GM19025 (cell line): ENCODE measurements at regions not wholly inside any gene's neighbourhood (a gene's known extent, or its start where the extent isn't known, plus 50 kb on each side); places are given as distances from the start of the nearest gene placed in this dataset.

Source experiments
- ATAC-seq: cut with Tn5 transposase; IDR thresholded peaks from one replicate; pipeline ENCODE4 v1.9.1; 2021; ENCODE audit warnings: mild to moderate bottlenecking, low read depth, moderate library complexity; ENCODE audit not compliant: unreplicated experiment

DNA sequence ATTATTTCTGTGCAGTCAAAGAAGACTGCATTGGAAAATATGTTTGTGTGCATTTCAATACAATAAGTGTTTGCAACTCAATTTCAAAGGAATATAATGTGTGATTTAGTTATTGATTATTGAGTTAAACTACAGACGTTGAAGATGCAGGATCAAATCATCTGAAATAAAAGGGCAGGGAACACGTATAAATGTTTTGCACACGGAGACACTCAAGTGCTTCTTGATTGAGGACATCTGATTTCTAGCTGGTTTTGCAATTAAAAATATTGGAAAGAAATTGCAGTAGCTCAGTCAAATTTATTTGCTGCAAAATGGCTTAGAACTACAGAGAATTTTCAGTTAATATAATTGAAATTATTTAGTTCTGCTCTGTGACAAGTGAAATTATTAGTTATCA is 412.7 kb downstream of the UTRN start:
- ATAC-seq: no peak

GRCh38 chr6:144702781-144703180 is 417.6 kb downstream of the UTRN start:
- no peak for ATAC-seq

DNA sequence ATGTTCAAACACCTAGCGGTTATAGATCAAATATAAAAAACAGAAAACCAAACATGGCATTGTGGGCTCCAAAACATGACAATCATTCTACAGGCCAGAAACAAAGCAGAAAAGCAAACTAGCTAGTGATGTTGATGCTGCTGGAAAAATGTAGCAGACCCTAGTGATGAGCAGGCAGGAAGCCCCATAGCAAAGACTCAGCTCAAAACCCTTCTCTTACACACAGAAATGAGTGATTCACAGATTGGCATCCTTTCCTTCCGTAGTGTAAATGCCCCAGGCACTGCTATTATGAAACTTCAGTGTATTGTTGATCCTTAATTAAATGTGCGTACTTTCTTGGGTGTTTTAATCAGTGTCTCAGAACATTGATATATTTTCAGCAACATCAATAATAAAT is 425.1 kb downstream of the UTRN start:
- ATAC-seq: no peak

DNA sequence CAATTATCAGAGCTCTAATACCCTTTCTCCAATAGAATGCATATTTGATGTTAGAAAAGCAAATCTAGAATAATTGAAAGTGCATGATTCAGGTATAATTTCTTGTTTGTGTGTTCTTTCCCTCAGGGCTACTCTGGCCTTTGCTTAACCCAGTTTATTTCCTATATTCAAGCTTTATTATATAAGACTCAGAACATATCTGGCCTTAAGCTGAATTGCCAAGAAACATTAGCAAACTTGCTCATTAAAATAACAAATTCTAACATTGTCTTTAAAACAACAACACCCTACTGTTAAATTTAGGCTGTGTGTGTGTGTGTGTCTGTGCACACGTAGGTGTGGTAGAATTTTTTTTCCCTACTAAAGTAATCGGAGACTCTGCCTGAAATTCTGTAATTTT is 426.5 kb downstream of the UTRN start:
- ATAC-seq: no peak

- no peak for ATAC-seq
Measured at GRCh38 chr6:144712541-144712940, 427.4 kb downstream of the UTRN start.

GRCh38 chr6:144714021-144714712 is 429.0 kb downstream of the UTRN start:
- no peak for ATAC-seq

DNA sequence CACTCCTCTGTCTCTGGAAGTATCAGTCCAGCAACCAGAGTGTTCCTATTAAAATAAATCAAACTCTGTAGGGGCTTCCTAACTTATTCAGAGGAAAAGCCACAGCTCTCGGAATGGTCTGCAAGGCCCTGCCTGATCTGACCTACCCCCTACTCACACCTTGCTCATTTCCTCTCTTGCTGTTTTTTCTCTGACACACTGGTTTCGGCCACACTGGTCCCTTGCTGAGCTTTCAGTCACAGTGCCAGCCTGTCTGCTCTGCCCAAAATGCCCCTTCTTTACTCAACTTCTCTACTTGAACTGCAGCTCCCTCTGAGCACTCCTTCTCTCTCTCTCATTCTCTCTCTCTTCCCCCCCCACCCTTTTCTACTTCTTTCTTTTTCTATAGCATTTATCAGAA is 430.2 kb downstream of the UTRN start:
- no peak for ATAC-seq

- ATAC-seq: no peak
Measured at GRCh38 chr6:144718431-144718830, 433.3 kb downstream of the UTRN start.

DNA sequence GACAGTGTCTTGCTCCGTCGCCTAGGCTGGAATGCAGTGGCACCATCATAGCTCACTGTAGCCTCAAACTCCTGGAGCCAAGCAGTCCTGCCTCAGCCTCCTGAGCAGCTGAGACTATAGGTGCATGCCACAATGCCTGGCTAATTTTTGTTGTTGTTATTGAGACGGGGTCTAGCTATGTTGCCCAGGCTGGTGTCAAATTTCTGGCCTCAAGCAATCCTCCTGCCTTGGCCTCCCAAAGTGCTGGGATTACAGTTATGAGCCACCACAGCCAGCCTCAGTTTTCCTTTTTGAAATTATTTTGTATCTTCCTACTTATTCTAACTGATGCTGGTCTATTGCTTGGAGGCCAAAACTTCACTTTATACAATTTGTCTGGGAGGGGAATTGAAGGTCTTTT is 436.1 kb downstream of the UTRN start:
- no peak for ATAC-seq

DNA sequence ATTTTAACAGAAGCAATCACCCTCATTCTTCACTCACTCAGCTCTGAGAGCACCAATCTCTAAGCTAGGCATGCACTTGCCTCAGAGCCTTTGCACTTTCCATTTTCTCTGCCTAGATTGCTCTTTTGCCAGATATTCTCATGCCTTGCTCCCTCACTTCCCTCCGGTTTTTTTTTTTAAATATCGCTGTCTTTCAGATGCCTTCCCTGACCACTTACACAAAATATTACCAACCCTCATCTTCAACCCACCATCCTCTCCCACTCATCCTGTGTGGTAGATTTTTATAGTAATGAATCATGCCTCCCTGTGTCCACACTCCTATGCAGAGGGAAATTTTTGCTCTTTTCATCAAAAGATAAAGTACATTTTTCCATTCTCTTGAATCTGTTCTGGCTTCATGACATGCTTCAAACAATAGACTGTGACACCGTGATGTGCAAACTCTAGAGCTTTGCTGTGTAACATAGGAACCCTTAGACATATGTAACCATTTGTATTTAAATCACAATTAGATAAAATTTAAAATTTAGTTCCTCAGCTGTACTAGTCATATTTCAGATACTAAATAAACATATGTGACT is 437.1 kb downstream of the UTRN start:
- ATAC-seq: no peak

DNA sequence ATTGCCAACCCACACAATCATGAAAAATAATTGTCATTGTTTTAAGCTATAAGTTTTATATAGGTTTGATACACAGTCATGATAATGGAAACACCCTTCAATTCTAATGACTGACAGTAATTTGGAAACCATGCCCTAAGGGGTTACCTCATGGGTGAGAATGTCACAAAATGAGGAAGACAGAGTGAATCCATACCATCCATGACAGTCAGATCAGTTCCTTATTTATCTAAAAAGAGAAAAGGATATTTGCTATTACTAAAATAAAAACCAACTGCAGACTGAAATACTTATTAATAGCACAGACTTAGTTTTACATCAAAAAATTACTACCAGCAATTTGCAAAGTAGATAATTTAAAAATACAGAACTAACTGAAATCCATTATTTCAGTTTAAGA is 437.8 kb downstream of the UTRN start:
- no peak for ATAC-seq

- no peak for ATAC-seq
Measured at GRCh38 chr6:144723431-144723830, 438.3 kb downstream of the UTRN start.

GRCh38 chr6:144724818-144725217 is 439.7 kb downstream of the UTRN start:
- ATAC-seq: no peak

- ATAC-seq: peak; percentile 51
Measured at GRCh38 chr6:144725736-144726522, 440.8 kb downstream of the UTRN start.

DNA sequence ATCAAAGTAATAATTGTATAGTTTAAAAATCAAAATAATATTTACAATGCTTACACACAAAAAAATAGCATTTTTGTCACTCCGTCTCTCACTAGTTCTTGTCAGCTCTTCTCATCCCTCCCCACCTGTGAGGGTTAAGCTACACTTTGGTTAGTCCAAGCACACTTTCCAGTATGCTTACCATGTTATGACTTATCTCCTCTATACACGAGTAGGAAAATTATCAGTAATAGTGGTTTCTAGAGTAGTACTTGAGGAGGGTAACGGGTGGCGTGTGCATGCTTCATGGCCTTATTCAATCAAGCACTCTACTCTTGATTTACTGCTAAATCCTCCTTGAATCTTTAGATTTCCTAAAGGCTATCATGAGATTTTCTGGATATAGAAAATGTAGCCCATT is 443.7 kb downstream of the UTRN start:
- no peak for ATAC-seq

GRCh38 chr6:144729502-144729901 is 444.4 kb downstream of the UTRN start:
- no peak for ATAC-seq

DNA sequence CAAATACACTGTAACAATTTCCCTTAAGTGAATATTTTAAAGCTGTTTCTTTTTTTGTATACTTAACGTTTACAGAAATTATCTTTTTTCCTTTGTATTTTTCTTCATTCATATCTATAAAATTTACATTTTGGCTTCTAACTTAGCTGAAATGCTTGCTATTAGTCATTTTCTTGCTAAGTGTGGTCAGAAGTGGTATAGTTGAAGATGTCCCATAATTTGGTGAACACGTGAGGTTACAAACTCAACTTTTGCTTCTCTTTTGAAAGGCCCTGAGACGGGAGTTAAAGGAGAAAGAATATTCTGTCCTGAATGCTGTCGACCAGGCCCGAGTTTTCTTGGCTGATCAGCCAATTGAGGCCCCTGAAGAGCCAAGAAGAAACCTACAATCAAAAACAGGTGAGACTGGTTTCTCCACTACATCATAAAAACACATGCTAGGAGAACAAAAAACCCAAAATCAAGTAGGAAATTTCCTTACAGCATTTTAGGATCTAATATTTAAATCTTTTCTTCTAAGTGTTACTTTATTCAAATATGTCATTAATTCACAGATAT is 445.0 kb downstream of the UTRN start:
- peak; percentile 36 for ATAC-seq

DNA sequence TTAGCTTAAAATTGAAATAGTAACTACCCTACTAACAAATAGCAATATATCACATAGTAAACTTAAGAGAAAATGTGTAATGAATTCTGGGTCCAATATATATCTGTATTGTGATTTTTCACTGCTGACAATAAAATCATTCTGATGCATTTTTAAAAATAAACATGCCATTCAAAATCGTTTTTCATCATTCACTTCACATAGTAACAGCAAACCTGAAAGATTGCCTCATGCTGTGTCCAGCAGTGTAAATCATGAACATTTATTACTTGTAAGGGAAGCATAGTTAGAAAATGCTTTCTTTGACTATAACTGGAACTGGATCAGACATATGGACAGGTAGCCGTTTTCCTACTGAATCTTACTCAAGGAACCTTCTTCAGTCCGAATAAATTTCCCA is 446.1 kb downstream of the UTRN start:
- no peak for ATAC-seq

- no peak for ATAC-seq
Measured at GRCh38 chr6:144736763-144737162, 451.6 kb downstream of the UTRN start.

DNA sequence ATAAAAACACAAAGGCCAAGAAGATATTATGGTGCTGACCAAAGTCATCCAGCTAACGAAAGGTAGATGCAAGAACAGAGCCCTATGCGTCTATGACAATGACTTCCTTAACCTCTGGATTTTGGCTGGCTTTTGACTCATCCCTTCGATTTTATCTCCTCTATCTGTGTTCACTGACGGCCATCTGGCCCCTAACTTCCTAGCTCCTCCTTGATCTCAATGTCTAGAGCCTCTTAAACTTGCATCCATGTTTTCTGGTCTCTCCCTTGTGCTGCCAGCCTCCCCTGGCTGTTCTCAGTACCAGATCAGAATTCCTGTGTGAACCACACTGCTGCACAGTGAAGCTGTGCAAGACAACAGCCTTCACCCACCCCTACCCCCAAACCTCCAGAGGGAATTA is 452.9 kb downstream of the UTRN start:
- no peak for ATAC-seq

- no peak for ATAC-seq
Measured at GRCh38 chr6:144739873-144740272, 454.7 kb downstream of the UTRN start.
